HG02885 (cell line): ENCODE measurements at regions not wholly inside any gene's neighbourhood (a gene's known extent, or its start where the extent isn't known, plus 50 kb on each side); places are given as distances from the start of the nearest gene placed in this dataset.

Experiments
- ATAC-seq: cut with Tn5 transposase; IDR thresholded peaks from one replicate; pipeline ENCODE4 v1.9.1; 2021; ENCODE audit warnings: mild to moderate bottlenecking; ENCODE audit not compliant: unreplicated experiment, poor library complexity

GRCh38 chr20:40968816-40969562, 59.6 kb upstream of the TOP1 start:
- peak; percentile 77 for ATAC-seq

GRCh38 chr20:40970218-40970617, 58.4 kb upstream of the TOP1 start:
- no peak for ATAC-seq

GRCh38 chr20:40977218-40977617, 51.4 kb upstream of the TOP1 start:
- no peak for ATAC-seq

GRCh38 chr20:40978761-40979160, 49.9 kb upstream of the TOP1 start:
- ATAC-seq: no peak
